K562 (cell line): ENCODE measurements at regions not wholly inside any gene's neighbourhood (a gene's known extent, or its start where the extent isn't known, plus 50 kb on each side); places are given as distances from the start of the nearest gene placed in this dataset.

Experiments used
- ATAC-seq: fragments of 200-7000 bp; cut with Tn5 transposase; 3 replicates; pipeline ENCODE4 v1.9.1; 2020; ENCODE audit warnings: moderate library complexity
- BruUV-seq: library from RNA; stranded (reverse); fragments of 400-500 nt; replicated peaks from 2 replicates; lab custom pipeline; 2021; lab: Mats Ljungman, UMichigan
- CTCF ChIA-PET: fragments of 300-600 bp; formaldehyde crosslinking; extraction: SDS; loops from one replicate; lab custom pipeline; 2021; ENCODE audit warnings: low intra/inter-chr PET ratio; lab: Yijun Ruan, JAX
- POLR2A ChIA-PET: fragments of 300-600, 350-650 bp; sonication (Branson Sonifier 250); formaldehyde crosslinking; extraction: SDS; loops from one replicate; lab custom pipeline; 2021; ENCODE audit warnings: antibody characterized with exemption, inconsistent platforms; lab: Yijun Ruan, JAX
- DNase-seq, 4 experiments: peaks; one replicate each; pipeline versions ENCODE4 v3.0.0 to v3.0.0-alpha.2; 2011 to 2018; ENCODE audit warnings: low spot score in 3 of 4, mixed read lengths in 3 of 4; ENCODE audit errors: extremely low read depth in 1 of 4
- FAIRE-seq: peaks from 2 replicates; lab custom pipeline; 2011; peaks lifted over from hg19 to GRCh38; lab: Jason Lieb, UNC
- H2AFZ ChIP-seq: 2 replicates; pipeline ENCODE4 v1.6.0; 2011; ENCODE audit warnings: low read depth, low read length, control low read depth, inconsistent platforms
- H3K27ac ChIP-seq: fragments of 200-600 bp; 3 replicates; pipeline ENCODE4 v1.8.0; 2011; ENCODE audit warnings: low read depth, mild to moderate bottlenecking, control low read depth, inconsistent platforms, low read length, moderate library complexity, mixed read lengths; ENCODE audit errors: extremely low read depth
- H3K27me3 ChIP-seq, 2 experiments: fragments of 300-600 bp in 1 of 2; 2 replicates in 1 of 2; 3 replicates in 1 of 2; pipeline versions ENCODE4 v1.6.0 to v1.8.0; 2011; ENCODE audit warnings: inconsistent platforms in 2 of 2, low read length in 2 of 2, mild to moderate bottlenecking in 1 of 2, mixed read lengths in 1 of 2, moderate library complexity in 1 of 2; ENCODE audit not compliant: control insufficient read depth in 2 of 2, insufficient read depth in 2 of 2
- H3K36me3 ChIP-seq: fragments of 300-600 bp; 3 replicates; pipeline ENCODE4 v1.8.0; 2011; ENCODE audit warnings: mild to moderate bottlenecking, low read length, inconsistent platforms; ENCODE audit not compliant: control insufficient read depth, insufficient read depth
- H3K4me1 ChIP-seq, 2 experiments: fragments of 200-600 bp in 1 of 2; replicated peaks in 1 of 2; 2 replicates in 1 of 2; 3 replicates in 1 of 2; pipeline versions ENCODE4 v1.5.1 to v1.8.0; 2011; ENCODE audit warnings: inconsistent platforms in 2 of 2, low read length in 2 of 2, mild to moderate bottlenecking in 1 of 2, mixed read lengths in 1 of 2, moderate library complexity in 1 of 2; ENCODE audit not compliant: control insufficient read depth in 2 of 2, insufficient read depth in 2 of 2
- H3K4me2 ChIP-seq: 2 replicates; pipeline ENCODE4 v1.6.1; 2011; ENCODE audit warnings: low read length, control low read depth, inconsistent platforms, mixed read lengths; ENCODE audit not compliant: insufficient read depth
- H3K4me3 ChIP-seq: fragments of 200-600 bp; sonication (generic), shearing (Covaris generic); 2 replicates; pipeline ENCODE4 v1.5.1; 2016; ENCODE audit warnings: control low read depth, inconsistent platforms
- H3K79me2 ChIP-seq: fragments of 200-600 bp; 3 replicates; pipeline ENCODE4 v1.8.0; 2011; ENCODE audit warnings: low read length, inconsistent platforms; ENCODE audit not compliant: control insufficient read depth, insufficient read depth
- H3K9ac ChIP-seq, 2 experiments: 2 replicates each; pipeline versions ENCODE4 v1.6.0 to v1.6.1; 2011; ENCODE audit warnings: low read depth in 2 of 2, low read length in 2 of 2, control low read depth in 1 of 2, inconsistent platforms in 1 of 2, mild to moderate bottlenecking in 1 of 2, mixed read lengths in 1 of 2; ENCODE audit not compliant: insufficient read depth in 1 of 2
- H3K9me1 ChIP-seq: one replicate; pipeline ENCODE4 v1.6.0; 2011; ENCODE audit warnings: inconsistent platforms, mild to moderate bottlenecking, low read length, moderate library complexity; ENCODE audit not compliant: control insufficient read depth, insufficient read depth
- H3K9me3 ChIP-seq: replicated peaks from 2 replicates; pipeline ENCODE4 v1.5.1; 2011; ENCODE audit warnings: low read depth, low read length, inconsistent platforms; ENCODE audit not compliant: control insufficient read depth, insufficient read depth
- H4K20me1 ChIP-seq: replicated peaks from 2 replicates; pipeline ENCODE4 v1.6.1; 2011; ENCODE audit warnings: low read length, inconsistent platforms, mixed read lengths; ENCODE audit not compliant: control insufficient read depth, insufficient read depth
- CREB5 ChIP-seq: fragments of 250-450 bp; sonication (Bioruptor Pico); IDR thresholded peaks from 2 replicates; pipeline ENCODE4 v1.5.0; 2020; ENCODE audit warnings: mild to moderate bottlenecking
- CSDE1 ChIP-seq, 2 experiments: fragments of 450-650 bp; IDR thresholded peaks; 2 replicates each; pipeline ENCODE4 v1.6.1; 2016; ENCODE audit warnings: mild to moderate bottlenecking in 1 of 2
- DLX4 ChIP-seq: fragments of 250-450 bp; sonication (Bioruptor Pico); IDR thresholded peaks from 2 replicates; pipeline ENCODE4 v1.6.1; 2021; ENCODE audit warnings: mild to moderate bottlenecking
- FOXM1 ChIP-seq, 2 experiments: fragments of 450-650 bp in 1 of 2; sonication (generic) in 1 of 2; formaldehyde crosslinking in 1 of 2; IDR thresholded peaks; 2 replicates each; pipeline versions ENCODE4 v1.6.1 to v1.9.0; 2017 to 2022; ENCODE audit warnings: low read depth in 2 of 2, mild to moderate bottlenecking in 2 of 2, missing genetic modification reagents in 1 of 2, moderate library complexity in 1 of 2
- HSF4 ChIP-seq: fragments of 250-450 bp; sonication (Bioruptor Pico); IDR thresholded peaks from 2 replicates; pipeline ENCODE4 v2.1.2; 2022; ENCODE audit warnings: mild to moderate bottlenecking, moderate library complexity, borderline replicate concordance
- TCF7L2 ChIP-seq: fragments of 150-350 bp; IDR thresholded peaks from 2 replicates; pipeline ENCODE4 v1.6.1; 2016; ENCODE audit warnings: low read depth, mild to moderate bottlenecking, low read length, moderate library complexity
- ZBTB1 ChIP-seq: sonication (generic); formaldehyde crosslinking; IDR thresholded peaks from 2 replicates; pipeline ENCODE4 v1.8.1; 2023; ENCODE audit warnings: missing genetic modification reagents, low read depth, mild to moderate bottlenecking, borderline replicate concordance
- ZNF224 ChIP-seq: sonication (generic); formaldehyde crosslinking; IDR thresholded peaks from 2 replicates; pipeline ENCODE4 v1.8.0; 2022; ENCODE audit warnings: mild to moderate bottlenecking, missing genetic modification reagents
- ZNF407 ChIP-seq: fragments of 450-650 bp; IDR thresholded peaks from 2 replicates; pipeline ENCODE4 v1.6.1; 2016; ENCODE audit warnings: low read depth
- whole genome bisulfite sequencing: fragments of 100-300 bp; shearing (Covaris generic); methylation state at CpG from one replicate; pipeline ENCODE4 v1.1.6; 2016; ENCODE audit warnings: low coverage, mixed read lengths; ENCODE audit not compliant: insufficient coverage; ENCODE audit errors: missing lambda C conversion rate; 5-methylcytosine and 5-hydroxymethylcytosine counted together
- in situ Hi-C: fragments of 300-500 bp; cut with MboI; formaldehyde crosslinking; loops from 4 replicates; pipeline ENCODE4 v1.15.0; 2018; ENCODE audit warnings: inconsistent platforms, mixed read lengths
- intact Hi-C: fragments of 100-400 bp; cut with micrococcal nuclease; formaldehyde crosslinking; loops from 2 replicates; pipeline ENCODE4 v1.14.2; 2022

- no peak for TF ChIP-seq DLX4 (CRISPR knock-in tag)
- TF ChIP-seq, all 486 proteins: peak for 0
Observed at GRCh38 chr2:228938629-228939028, 332.5 kb downstream of the PID1 start (continued).

GRCh38 chr2:228927028-228928010, 343.8 kb downstream of the PID1 start:
- intact Hi-C loops: no loop called here
- H3K79me2 ChIP-seq: no peaks in the 10 kb centered on the region
- H3K9me3 ChIP-seq: no peaks in the 10 kb centered on the region
- no peaks in the 10 kb centered on the region for H3K27me3 ChIP-seq
- CTCF ChIA-PET: no interaction called here
- H4K20me1 ChIP-seq: no peaks in the 10 kb centered on the region
- 0% methylated on average over 3 of the region's 3 CpGs for WGBS
- no peak overlapping the region for H2AFZ ChIP-seq
- no peak for ATAC-seq
- no peak overlapping the region for H3K4me3 ChIP-seq
- in situ Hi-C loops: no loop called here
- H3K4me2 ChIP-seq: no peak overlapping the region
- POLR2A ChIA-PET: no interaction called here
- no peaks in the 10 kb centered on the region for H3K9me1 ChIP-seq
- no peaks in the 10 kb centered on the region for H3K4me1 ChIP-seq
- no peak for FAIRE-seq
- no peak overlapping the region for H3K9ac ChIP-seq
- no peaks in the 10 kb centered on the region for H3K36me3 ChIP-seq
- no peak for DNase-seq
- BruUV-seq: no TSS peak
- H3K27ac ChIP-seq: no peak overlapping the region
- TF ChIP-seq HSF4 (CRISPR knock-in tag) (no peak), CSDE1 (IDR thresholded peaks at IDR 0.05) (no peak), ZBTB1 (CRISPR knock-in tag) (no peak), CREB5 (CRISPR knock-in tag) (no peak), FOXM1 (IDR thresholded peaks at IDR 0.05; ENCODE audit: low read depth) (no peak), FOXM1 (CRISPR knock-in tag; IDR thresholded peaks at IDR 0.05; ENCODE audit: low read depth) (no peak), ZNF407 (no peak), ZNF224 (no peak), TCF7L2 (no peak)
